ENCODE measurements at regions not wholly inside any gene's neighbourhood (a gene's known extent, or its start where the extent isn't known, plus 50 kb on each side); places are given as distances from the start of the nearest gene placed in this dataset.

DNA sequence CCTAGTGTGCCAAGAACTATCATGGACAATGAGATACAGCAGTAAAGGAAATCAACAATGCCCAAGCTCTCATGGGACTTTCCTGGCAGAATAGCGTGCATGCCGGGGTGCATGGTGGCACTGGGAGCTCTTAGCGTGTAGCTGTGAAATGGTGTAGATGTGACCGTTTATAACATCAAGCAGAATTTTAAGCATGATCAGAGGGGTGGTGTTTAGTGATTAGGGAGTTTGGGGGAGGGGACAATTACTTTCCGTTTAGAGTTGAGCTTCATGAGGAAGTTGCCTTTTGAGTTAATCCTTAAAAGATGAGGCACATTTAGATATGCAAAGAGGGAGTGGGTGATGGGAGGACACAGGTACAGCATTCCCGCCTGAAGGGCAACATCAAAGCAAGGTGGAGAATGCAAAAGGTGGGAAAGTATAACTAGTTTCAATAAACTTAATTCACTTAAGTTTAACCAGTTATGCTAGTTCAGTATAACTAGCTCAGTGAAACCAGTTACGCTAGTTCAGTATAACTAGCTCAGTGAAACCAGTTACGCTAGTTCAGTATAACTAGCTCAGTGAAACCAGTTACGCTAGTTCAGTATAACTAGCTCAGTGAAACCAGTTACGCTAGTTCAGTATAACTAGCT lies 661.6 kb downstream of the QKI start:
- TF ChIP-seq, protein P1, sequence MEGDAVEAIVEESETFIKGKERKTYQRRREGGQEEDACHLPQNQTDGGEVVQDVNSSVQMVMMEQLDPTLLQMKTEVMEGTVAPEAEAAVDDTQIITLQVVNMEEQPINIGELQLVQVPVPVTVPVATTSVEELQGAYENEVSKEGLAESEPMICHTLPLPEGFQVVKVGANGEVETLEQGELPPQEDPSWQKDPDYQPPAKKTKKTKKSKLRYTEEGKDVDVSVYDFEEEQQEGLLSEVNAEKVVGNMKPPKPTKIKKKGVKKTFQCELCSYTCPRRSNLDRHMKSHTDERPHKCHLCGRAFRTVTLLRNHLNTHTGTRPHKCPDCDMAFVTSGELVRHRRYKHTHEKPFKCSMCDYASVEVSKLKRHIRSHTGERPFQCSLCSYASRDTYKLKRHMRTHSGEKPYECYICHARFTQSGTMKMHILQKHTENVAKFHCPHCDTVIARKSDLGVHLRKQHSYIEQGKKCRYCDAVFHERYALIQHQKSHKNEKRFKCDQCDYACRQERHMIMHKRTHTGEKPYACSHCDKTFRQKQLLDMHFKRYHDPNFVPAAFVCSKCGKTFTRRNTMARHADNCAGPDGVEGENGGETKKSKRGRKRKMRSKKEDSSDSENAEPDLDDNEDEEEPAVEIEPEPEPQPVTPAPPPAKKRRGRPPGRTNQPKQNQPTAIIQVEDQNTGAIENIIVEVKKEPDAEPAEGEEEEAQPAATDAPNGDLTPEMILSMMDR (IDR thresholded peaks at IDR 0.05; ENCODE audit: unreplicated experiment), result no peak
- H3K9me3 Mint-ChIP-seq (ENCODE audit: low read depth, unreplicated experiment), result peaks cover 17% of the 10 kb centered on the region
- H3K4me3 Mint-ChIP-seq (ENCODE audit: low read depth, unreplicated experiment), result no peak overlapping the region
- H3K36me3 Mint-ChIP-seq (ENCODE audit: insufficient read depth, unreplicated experiment), result no peaks in the 10 kb centered on the region
- intact Hi-C loops (cut with micrococcal nuclease; ENCODE audit: unreplicated experiment), result no loop called here
- CTCF ChIA-PET, result no interaction called here
- no peak for DNase-seq
- no peaks in the 10 kb centered on the region for H3K4me1 Mint-ChIP-seq (ENCODE audit: low read depth, unreplicated experiment)
- H3K27me3 Mint-ChIP-seq (ENCODE audit: unreplicated experiment), result no peaks in the 10 kb centered on the region
- BruUV-seq (replicated peaks), result no TSS peak
- no peak overlapping the region for H3K27ac Mint-ChIP-seq (ENCODE audit: unreplicated experiment)

DNA sequence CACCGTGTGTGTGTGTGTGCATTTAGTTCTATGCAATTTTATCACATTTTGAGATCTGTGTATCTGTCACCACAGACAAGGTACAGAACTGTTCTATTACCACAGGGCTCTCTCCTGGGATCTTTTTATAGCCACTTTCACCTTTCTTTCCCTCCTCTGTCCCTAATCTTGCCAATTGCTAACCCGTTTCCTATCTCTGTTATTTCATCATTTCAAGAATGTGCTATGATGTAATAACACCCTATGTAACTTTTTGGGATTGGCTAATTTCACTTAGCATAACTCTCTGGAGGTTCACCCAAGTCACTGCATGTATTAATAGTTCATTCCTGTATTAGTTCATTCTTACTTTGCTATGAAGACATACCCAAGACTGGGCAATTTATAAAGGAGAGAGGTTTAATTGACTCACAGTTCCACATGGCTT lies 657.7 kb downstream of the QKI start:
- no peak overlapping the region for H3K27ac Mint-ChIP-seq (ENCODE audit: unreplicated experiment)
- CTCF ChIA-PET, result no interaction called here

DNA sequence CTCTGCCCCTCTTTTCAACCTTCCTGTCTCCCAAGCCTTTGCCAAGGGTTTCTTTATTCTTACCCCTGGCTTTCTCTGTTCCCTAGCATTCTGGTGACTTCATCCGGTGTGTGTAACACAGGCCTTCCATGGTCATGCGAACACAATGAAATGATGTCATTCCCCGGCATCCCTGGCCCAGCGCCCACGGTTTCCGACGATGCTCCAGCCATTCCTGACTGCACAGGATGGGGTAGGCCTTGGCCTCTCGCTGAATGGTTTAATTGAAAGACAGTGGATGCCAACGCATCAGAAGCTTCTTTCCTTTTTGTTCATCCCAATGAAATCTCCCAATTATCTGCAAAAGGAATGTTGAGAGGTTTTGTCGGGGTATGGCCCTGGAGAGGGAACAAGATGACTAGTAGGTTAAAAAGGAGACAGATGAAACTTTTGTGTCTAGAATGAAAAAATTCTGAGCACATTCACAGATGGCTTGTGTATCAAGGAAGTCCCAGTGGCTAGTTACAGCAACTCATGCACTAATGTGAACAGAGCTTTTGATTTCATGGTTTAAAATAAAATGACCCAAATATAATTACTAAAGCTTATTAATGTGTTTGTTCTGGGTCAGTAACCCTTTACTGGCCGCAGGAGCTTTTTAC lies 655.0 kb downstream of the QKI start:
- intact Hi-C loops (cut with micrococcal nuclease; ENCODE audit: unreplicated experiment), result no loop called here
- CTCF ChIA-PET, result no interaction called here
- H3K27ac Mint-ChIP-seq (ENCODE audit: unreplicated experiment), result no peak overlapping the region
- DNase-seq, result no peak
- H3K4me3 Mint-ChIP-seq (ENCODE audit: low read depth, unreplicated experiment), result no peak overlapping the region
- H3K27me3 Mint-ChIP-seq (ENCODE audit: unreplicated experiment), result no peaks in the 10 kb centered on the region
- H3K36me3 Mint-ChIP-seq (ENCODE audit: insufficient read depth, unreplicated experiment), result no peaks in the 10 kb centered on the region
- peaks cover 11% of the 10 kb centered on the region for H3K9me3 Mint-ChIP-seq (ENCODE audit: low read depth, unreplicated experiment)
- BruUV-seq (replicated peaks), result no TSS peak
- TF ChIP-seq, protein P1 (IDR thresholded peaks at IDR 0.05; ENCODE audit: unreplicated experiment), result no peak
- H3K4me1 Mint-ChIP-seq (ENCODE audit: low read depth, unreplicated experiment), result no peaks in the 10 kb centered on the region

More for the DNA sequence above, 657.7 kb downstream of the QKI start:
- no peaks in the 10 kb centered on the region for H3K4me1 Mint-ChIP-seq (ENCODE audit: low read depth, unreplicated experiment)
- TF ChIP-seq, protein P1 (IDR thresholded peaks at IDR 0.05; ENCODE audit: unreplicated experiment), result no peak
- H3K4me3 Mint-ChIP-seq (ENCODE audit: low read depth, unreplicated experiment), result no peak overlapping the region
- H3K27me3 Mint-ChIP-seq (ENCODE audit: unreplicated experiment), result no peaks in the 10 kb centered on the region
- peaks cover 11% of the 10 kb centered on the region for H3K9me3 Mint-ChIP-seq (ENCODE audit: low read depth, unreplicated experiment)
- DNase-seq, result no peak
- intact Hi-C loops (cut with micrococcal nuclease; ENCODE audit: unreplicated experiment), result no loop called here
- H3K36me3 Mint-ChIP-seq (ENCODE audit: insufficient read depth, unreplicated experiment), result no peaks in the 10 kb centered on the region
- no TSS peak for BruUV-seq (replicated peaks)

DNA sequence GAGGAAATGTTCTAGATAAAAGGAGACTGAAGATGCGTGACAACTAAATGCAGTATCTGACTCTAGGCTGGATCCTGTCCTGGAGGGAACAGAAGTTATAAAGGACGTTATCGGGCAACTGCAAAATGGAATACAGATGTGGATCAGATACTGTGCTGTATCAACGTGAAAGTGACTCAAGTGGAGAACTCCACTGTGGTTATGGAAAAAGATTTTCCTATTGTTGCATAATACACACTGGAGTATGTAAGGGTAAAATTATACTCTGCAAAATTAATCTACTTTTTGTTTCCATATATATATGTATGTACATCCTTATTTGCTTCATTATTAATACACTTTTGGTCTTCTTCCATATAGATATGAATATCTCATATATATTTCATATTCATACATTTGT lies 654.0 kb downstream of the QKI start:
- CTCF ChIA-PET, result no interaction called here
- BruUV-seq (replicated peaks), result no TSS peak
- no peak overlapping the region for H3K4me3 Mint-ChIP-seq (ENCODE audit: low read depth, unreplicated experiment)
- intact Hi-C loops (cut with micrococcal nuclease; ENCODE audit: unreplicated experiment), result no loop called here
- no peak for DNase-seq
- no peaks in the 10 kb centered on the region for H3K36me3 Mint-ChIP-seq (ENCODE audit: insufficient read depth, unreplicated experiment)
- H3K9me3 Mint-ChIP-seq (ENCODE audit: low read depth, unreplicated experiment), result peaks cover 11% of the 10 kb centered on the region
- no peaks in the 10 kb centered on the region for H3K27me3 Mint-ChIP-seq (ENCODE audit: unreplicated experiment)
- no peak overlapping the region for H3K27ac Mint-ChIP-seq (ENCODE audit: unreplicated experiment)
- H3K4me1 Mint-ChIP-seq (ENCODE audit: low read depth, unreplicated experiment), result no peaks in the 10 kb centered on the region
- TF ChIP-seq, protein P1 (IDR thresholded peaks at IDR 0.05; ENCODE audit: unreplicated experiment), result no peak
